IPS DF 6.9 (cell line): ENCODE measurements at regions not wholly inside any gene's neighbourhood (a gene's known extent, or its start where the extent isn't known, plus 50 kb on each side); places are given as distances from the start of the nearest gene placed in this dataset.

ENCODE experiments used
- DNase-seq: peaks from one replicate; pipeline ENCODE4 v3.0.0-alpha.2; 2013; ENCODE audit warnings: low read depth, low spot score
- H3K27ac ChIP-seq: one replicate; pipeline ENCODE4 v1.5.1; 2013; ENCODE audit warnings: low read length, control low read depth
- H3K27me3 ChIP-seq: 2 replicates; pipeline ENCODE4 v1.6.1; 2013; ENCODE audit warnings: mild to moderate bottlenecking, low read length; ENCODE audit not compliant: control insufficient read depth, insufficient read depth
- H3K36me3 ChIP-seq: 2 replicates; pipeline ENCODE4 v1.6.1; 2013; ENCODE audit warnings: low read length; ENCODE audit not compliant: control insufficient read depth, insufficient read depth
- H3K4me1 ChIP-seq: 2 replicates; pipeline ENCODE4 v1.6.1; 2013; ENCODE audit warnings: low read length; ENCODE audit not compliant: control insufficient read depth, insufficient read depth
- H3K4me3 ChIP-seq: 2 replicates; pipeline ENCODE4 v1.5.1; 2013; ENCODE audit warnings: mild to moderate bottlenecking, low read length
- H3K9me3 ChIP-seq: 2 replicates; pipeline ENCODE4 v1.6.1; 2013; ENCODE audit warnings: low read length, inconsistent platforms; ENCODE audit not compliant: control insufficient read depth, insufficient read depth
- WGBS: extraction: QIAGEN DNeasy Blood & Tissue Kit; methylation state at CpG from one replicate; pipeline ENCODE4 v1.1.7; 2013; ENCODE audit warnings: mixed read lengths, missing lambda C conversion rate; ENCODE audit not compliant: insufficient read length, insufficient coverage; 5-methylcytosine and 5-hydroxymethylcytosine counted together

GRCh38 chr2:76437564-76437963 is 726.8 kb upstream of the GCFC2 start:
- Histone ChIP-seq H3K27ac (no peak overlapping the region), H3K4me3 (no peak overlapping the region), H3K27me3 (no peaks in the 10 kb centered on the region), H3K36me3 (no peaks in the 10 kb centered on the region), H3K4me1 (no peaks in the 10 kb centered on the region), H3K9me3 (no peaks in the 10 kb centered on the region)
- DNase-seq = no peak
- no CpG with 5 or more reads among the region's 3 CpGs for WGBS

- no CpG with 5 or more reads among the region's 2 CpGs for WGBS
- H3K27ac ChIP-seq = no peak overlapping the region
- no peaks in the 10 kb centered on the region; the same call in 1 of the 2 replicates for H3K27me3 ChIP-seq
- DNase-seq = no peak
- H3K4me3 ChIP-seq = no peak overlapping the region
- no peaks in the 10 kb centered on the region for H3K4me1 ChIP-seq
- no peaks in the 10 kb centered on the region for H3K9me3 ChIP-seq
- H3K36me3 ChIP-seq = no peaks in the 10 kb centered on the region
Measured at GRCh38 chr2:76429374-76429773, 718.7 kb upstream of the GCFC2 start.

GRCh38 chr2:76427452-76427851 is 716.7 kb upstream of the GCFC2 start:
- no peak overlapping the region for H3K4me3 ChIP-seq
- DNase-seq = no peak
- H3K36me3 ChIP-seq = no peaks in the 10 kb centered on the region
- no peaks in the 10 kb centered on the region; the same call in 1 of the 2 replicates for H3K27me3 ChIP-seq
- no peaks in the 10 kb centered on the region for H3K4me1 ChIP-seq
- no peak overlapping the region for H3K27ac ChIP-seq
- no peaks in the 10 kb centered on the region for H3K9me3 ChIP-seq

DNA sequence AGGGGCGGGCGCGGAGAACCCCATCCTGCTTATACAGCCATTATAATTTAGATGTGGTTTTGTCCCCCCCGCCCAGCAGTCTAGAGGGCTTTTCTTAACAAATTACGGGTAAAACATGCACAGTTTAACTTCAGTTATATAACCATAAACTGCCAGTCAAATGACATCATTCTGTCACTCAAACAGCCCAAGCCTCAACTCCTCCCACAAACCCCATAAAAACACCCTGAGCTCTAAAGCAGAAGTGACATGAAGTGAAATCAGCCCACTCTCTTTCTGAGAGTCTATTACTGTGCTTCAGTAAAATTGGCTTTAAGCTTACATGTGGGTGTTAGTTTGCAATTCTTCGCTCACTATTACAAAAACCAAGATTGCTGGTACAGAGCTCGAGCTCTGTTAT is 705.1 kb upstream of the GCFC2 start:
- Histone ChIP-seq H3K9me3 (no peaks in the 10 kb centered on the region), H3K27ac (no peak overlapping the region), H3K4me3 (no peak overlapping the region), H3K4me1 (no peaks in the 10 kb centered on the region), H3K36me3 (no peaks in the 10 kb centered on the region), H3K27me3 (no peaks in the 10 kb centered on the region)
- no CpG with 5 or more reads among the region's 7 CpGs for WGBS
- no peak for DNase-seq

GRCh38 chr2:76413436-76413835 is 702.7 kb upstream of the GCFC2 start:
- H3K4me1 ChIP-seq = no peaks in the 10 kb centered on the region
- no peaks in the 10 kb centered on the region for H3K27me3 ChIP-seq
- H3K27ac ChIP-seq = no peak overlapping the region
- H3K36me3 ChIP-seq = no peaks in the 10 kb centered on the region
- H3K4me3 ChIP-seq = no peak overlapping the region
- no peak for DNase-seq
- no peaks in the 10 kb centered on the region for H3K9me3 ChIP-seq

DNA sequence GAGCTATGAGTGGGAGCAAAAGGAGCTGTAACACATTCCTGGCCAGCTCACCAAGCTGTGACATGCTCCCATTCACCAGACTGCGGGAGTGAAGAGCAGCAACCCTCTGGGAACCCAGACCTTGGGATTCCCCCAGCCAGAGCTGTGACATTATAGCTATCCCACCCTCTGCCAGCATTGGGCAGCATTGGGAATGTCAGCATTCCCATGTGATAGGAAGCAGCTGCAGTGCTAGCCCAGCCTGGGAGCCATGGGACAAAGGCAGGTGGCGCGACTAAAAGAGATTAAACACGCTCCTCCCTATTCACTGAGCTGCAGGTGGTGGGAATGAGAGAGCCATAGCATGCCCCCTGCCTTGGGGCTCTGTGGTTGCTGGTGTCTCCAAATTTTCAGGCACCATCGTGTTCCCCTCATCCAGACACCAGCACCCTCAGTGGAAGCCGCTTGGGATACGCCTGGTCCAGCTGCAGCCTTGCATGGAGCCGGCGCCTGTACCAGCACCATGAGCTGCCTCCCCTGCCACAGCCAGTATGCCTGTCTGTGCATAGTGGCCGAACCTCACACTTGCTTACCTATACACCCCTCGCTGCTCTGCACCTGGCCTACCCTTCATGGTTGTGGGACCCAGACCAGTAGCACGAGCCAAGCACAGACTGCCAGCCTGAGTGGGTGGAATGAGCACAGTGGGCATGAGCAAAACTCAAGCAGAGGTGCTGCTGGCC is 695.6 kb upstream of the GCFC2 start:
- Histone ChIP-seq H3K27ac (no peak overlapping the region), H3K36me3 (no peaks in the 10 kb centered on the region), H3K4me3 (no peak overlapping the region), H3K9me3 (no peaks in the 10 kb centered on the region; the same call in 1 of the 2 replicates), H3K4me1 (no peaks in the 10 kb centered on the region), H3K27me3 (no peaks in the 10 kb centered on the region)
- no CpG with 5 or more reads among the region's 12 CpGs for WGBS
- DNase-seq = no peak

DNA sequence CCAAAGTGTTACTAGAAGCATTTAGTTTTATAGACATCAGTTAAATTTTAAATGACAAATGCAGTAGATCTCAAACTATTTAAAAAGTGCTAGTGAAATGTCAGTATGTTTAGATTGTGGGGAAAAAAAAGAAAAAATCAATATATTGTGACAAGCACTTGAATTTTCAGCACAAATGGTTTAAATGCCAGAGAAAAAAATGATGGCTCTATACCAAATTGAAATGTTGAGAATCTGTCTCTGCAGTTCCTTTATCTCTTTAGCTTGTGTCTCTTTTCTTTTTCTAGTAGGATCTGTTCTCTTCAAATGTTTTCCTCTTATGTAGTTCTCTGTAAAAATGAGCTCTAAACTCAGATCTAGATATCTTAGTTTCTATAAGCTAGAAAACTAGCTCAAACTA is 682.6 kb upstream of the GCFC2 start:
- Histone ChIP-seq H3K4me3 (no peak overlapping the region), H3K27ac (no peak overlapping the region), H3K27me3 (no peaks in the 10 kb centered on the region), H3K4me1 (no peaks in the 10 kb centered on the region), H3K36me3 (no peaks in the 10 kb centered on the region), H3K9me3 (no peaks in the 10 kb centered on the region)
- no peak for DNase-seq

DNA sequence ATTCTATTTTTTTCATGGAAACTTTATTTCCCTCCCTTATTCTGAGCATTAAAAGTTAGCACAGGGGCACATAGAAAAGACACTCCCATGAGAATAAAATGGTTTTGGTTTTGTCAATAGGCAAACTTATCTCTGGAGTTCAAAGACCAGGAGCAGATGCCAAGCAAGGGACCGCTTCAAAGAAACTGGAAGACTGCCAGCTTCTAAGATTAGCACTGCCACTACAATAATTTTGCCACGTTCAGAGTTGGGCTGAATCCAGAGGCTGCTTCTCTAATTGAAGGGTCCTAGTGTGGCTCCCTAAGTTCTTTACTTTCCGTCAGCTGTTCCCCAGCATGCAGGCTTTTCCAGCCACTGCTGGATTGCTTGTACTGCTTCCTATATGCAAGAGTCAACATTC is 681.0 kb upstream of the GCFC2 start:
- H3K36me3 ChIP-seq = no peaks in the 10 kb centered on the region
- H3K9me3 ChIP-seq = no peaks in the 10 kb centered on the region
- H3K27me3 ChIP-seq = no peaks in the 10 kb centered on the region
- H3K4me3 ChIP-seq = no peak overlapping the region
- H3K27ac ChIP-seq = no peak overlapping the region
- no peak for DNase-seq
- H3K4me1 ChIP-seq = no peaks in the 10 kb centered on the region
- no CpG with 5 or more reads among the region's 3 CpGs for WGBS

GRCh38 chr2:76387294-76387693 is 676.6 kb upstream of the GCFC2 start:
- WGBS = no CpG with 5 or more reads among the region's 1 CpG
- no peak overlapping the region for H3K4me3 ChIP-seq
- H3K27ac ChIP-seq = no peak overlapping the region
- H3K4me1 ChIP-seq = no peaks in the 10 kb centered on the region
- H3K36me3 ChIP-seq = no peaks in the 10 kb centered on the region
- H3K9me3 ChIP-seq = no peaks in the 10 kb centered on the region
- DNase-seq = no peak
- H3K27me3 ChIP-seq = no peaks in the 10 kb centered on the region

DNA sequence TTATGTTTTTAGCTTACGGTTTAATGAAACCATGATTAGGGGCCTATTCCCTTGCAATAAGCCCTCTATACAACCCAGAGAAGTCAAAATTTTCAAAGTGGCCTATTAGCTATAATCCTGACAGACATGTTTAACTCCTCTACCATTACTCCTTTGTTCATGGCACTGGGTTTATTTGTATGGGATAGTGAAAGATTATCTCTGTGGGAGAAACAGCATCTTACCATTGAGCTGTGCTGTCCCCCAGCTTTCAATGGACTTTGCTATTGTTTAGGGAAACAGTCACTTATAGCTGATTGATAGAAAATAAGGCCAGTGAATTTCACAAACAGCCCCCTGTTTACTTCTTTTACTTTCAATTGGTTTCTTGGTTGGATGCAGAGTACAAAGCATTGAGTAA is 675.2 kb upstream of the GCFC2 start:
- no peak overlapping the region for H3K27ac ChIP-seq
- WGBS = no CpG with 5 or more reads among the region's 1 CpG
- DNase-seq = no peak
- H3K4me3 ChIP-seq = no peak overlapping the region
- H3K4me1 ChIP-seq = no peaks in the 10 kb centered on the region
- H3K36me3 ChIP-seq = no peaks in the 10 kb centered on the region
- no peaks in the 10 kb centered on the region for H3K9me3 ChIP-seq
- H3K27me3 ChIP-seq = no peaks in the 10 kb centered on the region

DNA sequence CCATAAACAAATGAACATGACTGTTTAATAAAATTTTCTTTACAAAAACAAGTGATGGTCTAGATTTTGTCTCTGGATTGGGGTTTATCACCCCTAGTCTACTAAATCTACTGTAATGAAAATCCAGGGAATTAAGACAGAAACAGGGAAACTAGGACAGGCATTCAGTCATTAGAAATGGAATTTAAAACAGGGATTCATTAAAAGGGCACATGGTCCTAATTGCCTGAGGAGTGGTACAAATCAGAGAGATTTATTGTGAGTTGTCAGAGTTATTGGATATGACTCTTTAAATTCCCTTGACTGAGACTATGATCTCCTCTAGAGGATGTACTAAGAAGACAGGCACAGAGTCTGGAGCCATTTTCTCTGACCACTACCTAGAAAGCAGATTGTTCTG is 670.9 kb upstream of the GCFC2 start:
- no peaks in the 10 kb centered on the region for H3K4me1 ChIP-seq
- H3K27me3 ChIP-seq = no peaks in the 10 kb centered on the region
- no peak for DNase-seq
- no peaks in the 10 kb centered on the region for H3K9me3 ChIP-seq
- H3K36me3 ChIP-seq = no peaks in the 10 kb centered on the region
- H3K27ac ChIP-seq = no peak overlapping the region
- no peak overlapping the region for H3K4me3 ChIP-seq
